ENCODE measurements at regions not wholly inside any gene's neighbourhood (a gene's known extent, or its start where the extent isn't known, plus 50 kb on each side); places are given as distances from the start of the nearest gene placed in this dataset.
A peak's percentile ranks its signal among the peaks of the same experiment; 100 is the strongest.

GRCh38 chr7:81308643-81309322 is 389.9 kb upstream of the SEMA3C start:
- Mint-ChIP-seq H3K9me3 (peaks cover 0 to 15% (median 9%) of the 10 kb centered on the region in 7 donors), H3K27ac (no peak overlapping the region)
- H3K9me3 ChIP-seq (ENCODE audit: control insufficient read depth in 2 of 2, low read length in 2 of 2), result no peaks in the 10 kb centered on the region

GRCh38 chr7:81301815-81302214 is 383.0 kb upstream of the SEMA3C start:
- no peaks in the 10 kb centered on the region for H3K36me3 Mint-ChIP-seq
- no peaks in the 10 kb centered on the region for H3K27me3 Mint-ChIP-seq
- H3K27ac ChIP-seq (ENCODE audit: insufficient read depth, low read length, poor library complexity, severe bottlenecking), result no peak overlapping the region
- no peaks in the 10 kb centered on the region for H3K4me1 ChIP-seq (ENCODE audit: control insufficient read depth, insufficient read depth, low read length, poor library complexity, severe bottlenecking)
- H3K9me3 Mint-ChIP-seq, result peaks cover 2 to 22% (median 8%) of the 10 kb centered on the region in 7 donors
- DNase-seq (no peak), ATAC-seq (ENCODE audit: low read depth in 2 of 2) (no peak)
- H3K4me3 Mint-ChIP-seq, result no peak overlapping the region
- H3K9me3 ChIP-seq (ENCODE audit: control insufficient read depth in 2 of 2, low read length in 2 of 2), result no peaks in the 10 kb centered on the region
- H3K4me1 Mint-ChIP-seq, result no peaks in the 10 kb centered on the region
- no peak overlapping the region for H3K27ac Mint-ChIP-seq
- H3K36me3 ChIP-seq (ENCODE audit: control insufficient read depth, insufficient read depth, low read length), result no peaks in the 10 kb centered on the region
- H3K4me3 ChIP-seq (ENCODE audit: low read depth, low read length), result no peak overlapping the region
- H3K27me3 ChIP-seq (ENCODE audit: control insufficient read depth, insufficient read depth, low read length), result no peaks in the 10 kb centered on the region

More at GRCh38 chr7:81308643-81309322, 389.9 kb upstream of the SEMA3C start:
- H3K4me3 Mint-ChIP-seq, result no peak overlapping the region
- H3K4me1 Mint-ChIP-seq, result no peaks in the 10 kb centered on the region
- Histone ChIP-seq H3K27me3 (ENCODE audit: control insufficient read depth, insufficient read depth, low read length) (no peaks in the 10 kb centered on the region), H3K27ac (ENCODE audit: insufficient read depth, low read length, poor library complexity, severe bottlenecking) (no peak overlapping the region), H3K36me3 (ENCODE audit: control insufficient read depth, insufficient read depth, low read length) (no peaks in the 10 kb centered on the region), H3K4me3 (ENCODE audit: low read depth, low read length) (no peak overlapping the region), H3K4me1 (ENCODE audit: control insufficient read depth, insufficient read depth, low read length, poor library complexity, severe bottlenecking) (no peaks in the 10 kb centered on the region)
- ATAC-seq (ENCODE audit: low read depth in 2 of 2) (no peak), DNase-seq (no peak)
- no peaks in the 10 kb centered on the region for H3K27me3 Mint-ChIP-seq
- no peaks in the 10 kb centered on the region for H3K36me3 Mint-ChIP-seq

GRCh38 chr7:81300753-81301152 is 381.9 kb upstream of the SEMA3C start:
- Mint-ChIP-seq H3K4me3 (no peak overlapping the region), H3K4me1 (no peaks in the 10 kb centered on the region), H3K27me3 (no peaks in the 10 kb centered on the region), H3K27ac (no peak overlapping the region), H3K36me3 (no peaks in the 10 kb centered on the region), H3K9me3 (peaks cover 4 to 22% (median 11%) of the 10 kb centered on the region in 7 donors)
- Histone ChIP-seq H3K36me3 (ENCODE audit: control insufficient read depth, insufficient read depth, low read length) (no peaks in the 10 kb centered on the region), H3K4me3 (ENCODE audit: low read depth, low read length) (no peak overlapping the region), H3K27ac (ENCODE audit: insufficient read depth, low read length, poor library complexity, severe bottlenecking) (no peak overlapping the region), H3K9me3 (ENCODE audit: control insufficient read depth in 2 of 2, low read length in 2 of 2) (peaks cover 0 to 4% of the 10 kb centered on the region in 2 experiments), H3K27me3 (ENCODE audit: control insufficient read depth, insufficient read depth, low read length) (no peaks in the 10 kb centered on the region), H3K4me1 (ENCODE audit: control insufficient read depth, insufficient read depth, low read length, poor library complexity, severe bottlenecking) (no peaks in the 10 kb centered on the region)
- ATAC-seq (ENCODE audit: low read depth in 2 of 2) (no peak), DNase-seq (no peak)

- no peak overlapping the region for H3K27ac ChIP-seq (ENCODE audit: insufficient read depth, low read length, poor library complexity, severe bottlenecking)
- ATAC-seq (ENCODE audit: low read depth in 2 of 2) (no peak), DNase-seq (no peak)
- Mint-ChIP-seq H3K27ac (no peak overlapping the region), H3K4me3 (no peak overlapping the region), H3K9me3 (peaks cover 4 to 22% (median 11%) of the 10 kb centered on the region in 7 donors), H3K27me3 (no peaks in the 10 kb centered on the region), H3K4me1 (no peaks in the 10 kb centered on the region), H3K36me3 (no peaks in the 10 kb centered on the region)
- no peaks in the 10 kb centered on the region for H3K36me3 ChIP-seq (ENCODE audit: control insufficient read depth, insufficient read depth, low read length)
- H3K9me3 ChIP-seq (ENCODE audit: control insufficient read depth in 2 of 2, low read length in 2 of 2), result peaks cover 0 to 5% of the 10 kb centered on the region in 2 experiments
- H3K4me3 ChIP-seq (ENCODE audit: low read depth, low read length), result no peak overlapping the region
- no peaks in the 10 kb centered on the region for H3K27me3 ChIP-seq (ENCODE audit: control insufficient read depth, insufficient read depth, low read length)
- no peaks in the 10 kb centered on the region for H3K4me1 ChIP-seq (ENCODE audit: control insufficient read depth, insufficient read depth, low read length, poor library complexity, severe bottlenecking)
These were observed 380.9 kb upstream of the SEMA3C start for GRCh38 chr7:81299711-81300110.

GRCh38 chr7:81298951-81299666 is 380.3 kb upstream of the SEMA3C start:
- Histone ChIP-seq H3K4me1 (ENCODE audit: control insufficient read depth, insufficient read depth, low read length, poor library complexity, severe bottlenecking) (no peaks in the 10 kb centered on the region), H3K36me3 (ENCODE audit: control insufficient read depth, insufficient read depth, low read length) (no peaks in the 10 kb centered on the region), H3K27me3 (ENCODE audit: control insufficient read depth, insufficient read depth, low read length) (no peaks in the 10 kb centered on the region), H3K4me3 (ENCODE audit: low read depth, low read length) (no peak overlapping the region), H3K27ac (ENCODE audit: insufficient read depth, low read length, poor library complexity, severe bottlenecking) (no peak overlapping the region), H3K9me3 (ENCODE audit: control insufficient read depth in 2 of 2, low read length in 2 of 2) (peaks cover 0 to 10% of the 10 kb centered on the region in 2 experiments)
- H3K27ac Mint-ChIP-seq, result peak overlapping the region in 1 of 3 donors; percentile 20
- no peak overlapping the region for H3K4me3 Mint-ChIP-seq
- H3K9me3 Mint-ChIP-seq, result peaks cover 4 to 22% (median 9%) of the 10 kb centered on the region in 7 donors
- no peaks in the 10 kb centered on the region for H3K4me1 Mint-ChIP-seq
- ATAC-seq (ENCODE audit: low read depth in 2 of 2), result no peak
- H3K27me3 Mint-ChIP-seq, result no peaks in the 10 kb centered on the region
- H3K36me3 Mint-ChIP-seq, result no peaks in the 10 kb centered on the region
- no peak for DNase-seq

- no peaks in the 10 kb centered on the region for H3K4me1 Mint-ChIP-seq
- H3K4me3 Mint-ChIP-seq, result no peak overlapping the region
- Histone ChIP-seq H3K27me3 (ENCODE audit: control insufficient read depth, insufficient read depth, low read length) (no peaks in the 10 kb centered on the region), H3K4me3 (ENCODE audit: low read depth, low read length) (no peak overlapping the region), H3K4me1 (ENCODE audit: control insufficient read depth, insufficient read depth, low read length, poor library complexity, severe bottlenecking) (no peaks in the 10 kb centered on the region), H3K36me3 (ENCODE audit: control insufficient read depth, insufficient read depth, low read length) (no peaks in the 10 kb centered on the region), H3K27ac (ENCODE audit: insufficient read depth, low read length, poor library complexity, severe bottlenecking) (no peak overlapping the region), H3K9me3 (ENCODE audit: control insufficient read depth in 2 of 2, low read length in 2 of 2) (peaks cover 0 to 10% of the 10 kb centered on the region in 2 experiments)
- ATAC-seq (ENCODE audit: low read depth in 2 of 2) (no peak), DNase-seq (no peak)
- no peaks in the 10 kb centered on the region for H3K27me3 Mint-ChIP-seq
- no peak overlapping the region for H3K27ac Mint-ChIP-seq
- peaks cover 2 to 19% (median 7%) of the 10 kb centered on the region in 7 donors for H3K9me3 Mint-ChIP-seq
- no peaks in the 10 kb centered on the region for H3K36me3 Mint-ChIP-seq
These were observed 378.5 kb upstream of the SEMA3C start for GRCh38 chr7:81297317-81297716.

- Mint-ChIP-seq H3K36me3 (no peaks in the 10 kb centered on the region), H3K27me3 (no peaks in the 10 kb centered on the region), H3K9me3 (peaks cover 2 to 16% (median 6%) of the 10 kb centered on the region in 7 donors), H3K4me1 (no peaks in the 10 kb centered on the region), H3K27ac (no peak overlapping the region), H3K4me3 (no peak overlapping the region)
- no peak for ATAC-seq (ENCODE audit: low read depth in 2 of 2)
- peaks cover 0 to 10% of the 10 kb centered on the region in 2 experiments for H3K9me3 ChIP-seq (ENCODE audit: control insufficient read depth in 2 of 2, low read length in 2 of 2)
- H3K27me3 ChIP-seq (ENCODE audit: control insufficient read depth, insufficient read depth, low read length), result no peaks in the 10 kb centered on the region
- no peaks in the 10 kb centered on the region for H3K36me3 ChIP-seq (ENCODE audit: control insufficient read depth, insufficient read depth, low read length)
- no peaks in the 10 kb centered on the region for H3K4me1 ChIP-seq (ENCODE audit: control insufficient read depth, insufficient read depth, low read length, poor library complexity, severe bottlenecking)
- H3K27ac ChIP-seq (ENCODE audit: insufficient read depth, low read length, poor library complexity, severe bottlenecking), result no peak overlapping the region
- H3K4me3 ChIP-seq (ENCODE audit: low read depth, low read length), result no peak overlapping the region
- DNase-seq, result no peak
These were observed 377.9 kb upstream of the SEMA3C start for GRCh38 chr7:81296726-81297125.

All from CD4-positive, CD25-positive, alpha-beta regulatory T cell (primary cell).